ENCODE measurements at regions not wholly inside any gene's neighbourhood (a gene's known extent, or its start where the extent isn't known, plus 50 kb on each side); places are given as distances from the start of the nearest gene placed in this dataset.

GRCh38 chr18:72940509-72940908 lies 72.7 kb upstream of the NETO1 start:
- no peak for DNase-seq

- no peak for DNase-seq
Observed at GRCh38 chr18:72935744-72936143, 68.0 kb upstream of the NETO1 start.

- DNase-seq, result no peak
Observed at GRCh38 chr18:72922895-72923294, 55.1 kb upstream of the NETO1 start.

Data from NCI-H2029 (cell line).